ENCODE measurements at regions not wholly inside any gene's neighbourhood (a gene's known extent, or its start where the extent isn't known, plus 50 kb on each side); places are given as distances from the start of the nearest gene placed in this dataset.
A peak's percentile ranks its signal among the peaks of the same experiment; 100 is the strongest.

DNA sequence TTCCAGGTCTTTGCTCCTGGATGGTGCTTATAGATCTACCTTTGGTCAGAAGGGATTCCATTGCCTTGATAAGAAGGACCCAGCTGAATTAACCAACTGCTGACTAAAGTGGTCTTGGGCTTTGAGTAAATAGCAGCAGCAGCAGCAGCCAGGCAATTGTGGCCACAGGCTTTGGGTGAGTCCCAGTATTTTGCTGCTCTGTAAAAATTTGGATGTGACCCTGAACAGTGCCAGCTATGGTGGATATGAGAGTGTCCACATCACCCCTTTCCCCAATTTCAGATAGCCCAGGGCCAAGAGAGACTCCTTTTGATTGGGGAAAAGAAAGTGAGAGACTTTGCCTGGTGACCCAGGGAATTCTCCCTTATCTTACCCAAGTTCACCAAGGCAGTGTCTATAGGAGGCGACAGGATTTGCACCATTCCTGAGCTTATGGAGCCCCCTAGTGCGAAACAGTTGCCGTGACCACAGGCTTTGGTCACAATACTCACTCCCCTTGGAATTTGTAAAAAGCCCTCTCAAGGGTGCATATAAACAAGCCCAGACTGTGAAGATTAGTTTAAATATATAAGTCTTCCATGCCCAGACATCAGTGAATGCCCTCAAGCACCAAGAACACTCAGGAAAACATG, 518.0 kb downstream of the TMA16 start:
- H3K36me3 Mint-ChIP-seq = no peaks in the 10 kb centered on the region
- intact Hi-C loops (cut with micrococcal nuclease) = loop anchor here (1.0 to 10.0 kb wide), 10 partner anchors 117 to 1515 kb away; no protein-coding TSS in a partner anchor
- H3K4me3 ChIP-seq (ENCODE audit: low read length) = no peak overlapping the region
- H3K4me1 Mint-ChIP-seq = peaks cover 0 to 32% (median 18%) of the 10 kb centered on the region in 7 donors
- peaks cover 0 to 36% (median 7%) of the 10 kb centered on the region in 11 donors for H3K9me3 Mint-ChIP-seq
- H3K36me3 ChIP-seq (ENCODE audit: control insufficient read depth in 2 of 3, insufficient read depth in 3 of 3, low read length in 3 of 3) = no peaks in the 10 kb centered on the region
- H3K27ac ChIP-seq (ENCODE audit: low read depth, low read length) = no peak overlapping the region
- peaks cover 0 to 6% of the 10 kb centered on the region in 2 donors for H3K4me1 ChIP-seq (ENCODE audit: control insufficient read depth in 2 of 2, insufficient read depth in 2 of 2, low read length in 2 of 2)
- ATAC-seq (peak; percentile 29), DNase-seq (peak in 4 of 9 donors; percentile 10 to 37 (median 26))
- no peaks in the 10 kb centered on the region for H3K27me3 ChIP-seq (ENCODE audit: control insufficient read depth in 2 of 2, insufficient read depth in 2 of 2, low read length in 2 of 2)
- peak overlapping the region in 1 of 10 donors; percentile 1 for H3K4me3 Mint-ChIP-seq
- CTCF ChIA-PET = interaction anchor here (0.7 to 2.9 kb wide), 8 partner anchors 196 to 527 kb away, joined by 3 to 19 read pairs (median 4); no protein-coding TSS in a partner anchor
- no peaks in the 10 kb centered on the region for H3K27me3 Mint-ChIP-seq
- H3K9me3 ChIP-seq (ENCODE audit: control insufficient read depth in 2 of 3, low read length in 3 of 3) = no peaks in the 10 kb centered on the region
- POLR2A ChIA-PET = no interaction called here
- no peak overlapping the region for H3K27ac Mint-ChIP-seq

GRCh38 chr4:164021947-164022346, 527.5 kb downstream of the TMA16 start:
- intact Hi-C loops (cut with micrococcal nuclease) = no loop called here
- no peaks in the 10 kb centered on the region for H3K27me3 ChIP-seq (ENCODE audit: control insufficient read depth in 2 of 2, insufficient read depth in 2 of 2, low read length in 2 of 2)
- H3K9me3 ChIP-seq (ENCODE audit: control insufficient read depth in 2 of 3, low read length in 3 of 3) = no peaks in the 10 kb centered on the region
- H3K36me3 ChIP-seq (ENCODE audit: control insufficient read depth in 2 of 3, insufficient read depth in 3 of 3, low read length in 3 of 3) = no peaks in the 10 kb centered on the region
- no peak overlapping the region for H3K4me3 Mint-ChIP-seq
- ChIA-PET POLR2A (no interaction called here), CTCF (no interaction called here)
- H3K27ac ChIP-seq (ENCODE audit: low read depth, low read length) = no peak overlapping the region
- peaks cover 0 to 1% (median 0%) of the 10 kb centered on the region in 7 donors for H3K4me1 Mint-ChIP-seq
- no peaks in the 10 kb centered on the region for H3K27me3 Mint-ChIP-seq
- no peak overlapping the region for H3K27ac Mint-ChIP-seq
- no peak overlapping the region for H3K4me3 ChIP-seq (ENCODE audit: low read length)
- no peak for ATAC-seq
- no peaks in the 10 kb centered on the region for H3K4me1 ChIP-seq (ENCODE audit: control insufficient read depth in 2 of 2, insufficient read depth in 2 of 2, low read length in 2 of 2)
- H3K36me3 Mint-ChIP-seq = no peaks in the 10 kb centered on the region
- DNase-seq = no peak
- H3K9me3 Mint-ChIP-seq = peaks cover 0 to 45% (median 13%) of the 10 kb centered on the region in 11 donors

- Mint-ChIP-seq H3K4me3 (no peak overlapping the region), H3K27me3 (no peaks in the 10 kb centered on the region), H3K36me3 (no peaks in the 10 kb centered on the region), H3K4me1 (no peaks in the 10 kb centered on the region), H3K27ac (no peak overlapping the region), H3K9me3 (peaks cover 0 to 45% (median 14%) of the 10 kb centered on the region in 11 donors)
- Histone ChIP-seq H3K4me1 (ENCODE audit: control insufficient read depth in 2 of 2, insufficient read depth in 2 of 2, low read length in 2 of 2) (no peaks in the 10 kb centered on the region), H3K27me3 (ENCODE audit: control insufficient read depth in 2 of 2, insufficient read depth in 2 of 2, low read length in 2 of 2) (no peaks in the 10 kb centered on the region), H3K27ac (ENCODE audit: low read depth, low read length) (no peak overlapping the region), H3K36me3 (ENCODE audit: control insufficient read depth in 2 of 3, insufficient read depth in 3 of 3, low read length in 3 of 3) (no peaks in the 10 kb centered on the region), H3K4me3 (ENCODE audit: low read length) (no peak overlapping the region), H3K9me3 (ENCODE audit: control insufficient read depth in 2 of 3, low read length in 3 of 3) (no peaks in the 10 kb centered on the region)
- POLR2A ChIA-PET = no interaction called here
- DNase-seq = no peak
- CTCF ChIA-PET = interaction anchor here (0.6 kb wide), 1 partner anchor 723 kb away, joined by 3 read pairs; no protein-coding TSS in a partner anchor
- intact Hi-C loops (cut with micrococcal nuclease) = no loop called here
- no peak for ATAC-seq
Observed at GRCh38 chr4:164023214-164023613, 528.7 kb downstream of the TMA16 start.

GRCh38 chr4:164027805-164028204, 533.3 kb downstream of the TMA16 start:
- no peak overlapping the region for H3K4me3 Mint-ChIP-seq

DNA sequence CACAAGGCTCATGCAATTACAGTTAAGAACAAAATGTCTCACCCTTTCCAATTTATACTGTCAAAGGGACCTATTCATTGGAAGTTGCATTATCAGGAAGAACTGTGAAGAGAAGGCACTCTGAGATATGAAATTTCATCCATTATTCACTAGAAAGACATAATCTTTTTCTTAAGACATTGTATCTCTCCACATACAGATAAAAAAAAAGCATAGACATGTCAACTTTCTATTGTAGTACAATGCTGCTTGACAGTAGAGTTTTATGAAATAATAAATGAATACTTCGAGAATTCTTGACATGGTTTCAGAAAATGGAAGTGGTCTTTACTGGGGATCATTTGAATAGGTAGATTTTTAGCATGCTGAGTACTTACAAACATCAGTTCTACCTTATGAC, 545.0 kb downstream of the TMA16 start:
- H3K27me3 ChIP-seq (ENCODE audit: control insufficient read depth in 2 of 2, insufficient read depth in 2 of 2, low read length in 2 of 2) = no peaks in the 10 kb centered on the region
- ATAC-seq (no peak), DNase-seq (no peak)
- Mint-ChIP-seq H3K27ac (no peak overlapping the region), H3K9me3 (peaks cover 0 to 26% (median 8%) of the 10 kb centered on the region in 11 donors), H3K4me3 (no peak overlapping the region), H3K27me3 (no peaks in the 10 kb centered on the region), H3K36me3 (peaks cover 0 to 12% (median 5%) of the 10 kb centered on the region in 5 donors), H3K4me1 (no peaks in the 10 kb centered on the region)
- H3K4me3 ChIP-seq (ENCODE audit: low read length) = no peak overlapping the region
- H3K27ac ChIP-seq (ENCODE audit: low read depth, low read length) = no peak overlapping the region
- POLR2A ChIA-PET = no interaction called here
- intact Hi-C loops (cut with micrococcal nuclease) = no loop called here
- peaks cover 0 to 3% (median 0%) of the 10 kb centered on the region in 3 experiments for H3K9me3 ChIP-seq (ENCODE audit: control insufficient read depth in 2 of 3, low read length in 3 of 3)
- no peaks in the 10 kb centered on the region for H3K36me3 ChIP-seq (ENCODE audit: control insufficient read depth in 2 of 3, insufficient read depth in 3 of 3, low read length in 3 of 3)
- CTCF ChIA-PET = no interaction called here
- H3K4me1 ChIP-seq (ENCODE audit: control insufficient read depth in 2 of 2, insufficient read depth in 2 of 2, low read length in 2 of 2) = no peaks in the 10 kb centered on the region

More at GRCh38 chr4:164027805-164028204, 533.3 kb downstream of the TMA16 start:
- no peaks in the 10 kb centered on the region for H3K36me3 Mint-ChIP-seq
- Histone ChIP-seq H3K36me3 (ENCODE audit: control insufficient read depth in 2 of 3, insufficient read depth in 3 of 3, low read length in 3 of 3) (no peaks in the 10 kb centered on the region), H3K4me3 (ENCODE audit: low read length) (no peak overlapping the region), H3K27me3 (ENCODE audit: control insufficient read depth in 2 of 2, insufficient read depth in 2 of 2, low read length in 2 of 2) (no peaks in the 10 kb centered on the region), H3K9me3 (ENCODE audit: control insufficient read depth in 2 of 3, low read length in 3 of 3) (no peaks in the 10 kb centered on the region), H3K27ac (ENCODE audit: low read depth, low read length) (no peak overlapping the region), H3K4me1 (ENCODE audit: control insufficient read depth in 2 of 2, insufficient read depth in 2 of 2, low read length in 2 of 2) (no peaks in the 10 kb centered on the region)
- ChIA-PET CTCF (no interaction called here), POLR2A (no interaction called here)
- H3K27ac Mint-ChIP-seq = no peak overlapping the region
- H3K4me1 Mint-ChIP-seq = no peaks in the 10 kb centered on the region
- H3K9me3 Mint-ChIP-seq = peaks cover 0 to 43% (median 16%) of the 10 kb centered on the region in 11 donors
- no peak for ATAC-seq
- intact Hi-C loops (cut with micrococcal nuclease) = no loop called here
- DNase-seq = no peak
- H3K27me3 Mint-ChIP-seq = peaks cover 0 to 7% (median 0%) of the 10 kb centered on the region in 5 donors

- POLR2A ChIA-PET = no interaction called here
- no peaks in the 10 kb centered on the region for H3K4me1 Mint-ChIP-seq
Observed at GRCh38 chr4:164056426-164057142, 562.1 kb downstream of the TMA16 start.

More at GRCh38 chr4:164056426-164057142, 562.1 kb downstream of the TMA16 start:
- no peaks in the 10 kb centered on the region for H3K4me1 ChIP-seq (ENCODE audit: control insufficient read depth in 2 of 2, insufficient read depth in 2 of 2, low read length in 2 of 2)
- CTCF ChIA-PET = no interaction called here
- no peak for DNase-seq
- Mint-ChIP-seq H3K36me3 (no peaks in the 10 kb centered on the region), H3K9me3 (no peaks in the 10 kb centered on the region), H3K27me3 (no peaks in the 10 kb centered on the region), H3K27ac (no peak overlapping the region), H3K4me3 (no peak overlapping the region)
- no peaks in the 10 kb centered on the region for H3K27me3 ChIP-seq (ENCODE audit: control insufficient read depth in 2 of 2, insufficient read depth in 2 of 2, low read length in 2 of 2)
- intact Hi-C loops (cut with micrococcal nuclease) = no loop called here
- H3K27ac ChIP-seq (ENCODE audit: low read depth, low read length) = no peak overlapping the region
- H3K4me3 ChIP-seq (ENCODE audit: low read length) = no peak overlapping the region
- no peaks in the 10 kb centered on the region for H3K9me3 ChIP-seq (ENCODE audit: control insufficient read depth in 2 of 3, low read length in 3 of 3)
- no peaks in the 10 kb centered on the region for H3K36me3 ChIP-seq (ENCODE audit: control insufficient read depth in 2 of 3, insufficient read depth in 3 of 3, low read length in 3 of 3)
- ATAC-seq = no peak
